Heart left ventricle (tissue), 16 donors: ENCODE measurements at regions not wholly inside any gene's neighbourhood (a gene's known extent, or its start where the extent isn't known, plus 50 kb on each side); places are given as distances from the start of the nearest gene placed in this dataset.

Experiments used
- ATAC-seq, 4 donors: fragments of 200-7000 bp; cut with Tn5 transposase; one replicate each; pipeline ENCODE4 v1.9.1; 2020 to 2022; ENCODE audit warnings: moderate library complexity in 4 of 4, mild to moderate bottlenecking in 3 of 4, moderate number of reproducible peaks in 1 of 4
- DNase-seq, 5 donors: peaks; one replicate each; pipeline ENCODE4 v3.0.0-alpha.2; 2020
- H3K27ac ChIP-seq, 12 donors: fragments of 200-600 bp; sonication (generic) in 4 of 12; one replicate each; pipeline versions ENCODE4 v1.5.0 to v1.8.0; 2016 to 2022; ENCODE audit warnings: mild to moderate bottlenecking in 2 of 12
- H3K27me3 ChIP-seq, 9 donors: fragments of 200-600 bp; sonication (generic) in 2 of 9; one replicate each; pipeline versions ENCODE4 v1.5.1 to v1.8.0; 2016 to 2022; ENCODE audit warnings: mild to moderate bottlenecking in 3 of 9
- H3K36me3 ChIP-seq, 9 donors: fragments of 200-600 bp; sonication (generic) in 2 of 9; one replicate each; pipeline versions ENCODE4 v1.5.0 to v1.8.0; 2018 to 2022; ENCODE audit warnings: mild to moderate bottlenecking in 2 of 9
- H3K4me1 ChIP-seq, 12 donors: fragments of 200-600 bp; sonication (generic) in 4 of 12; one replicate each; pipeline versions ENCODE4 v1.5.0 to v1.8.0; 2016 to 2022; ENCODE audit warnings: mild to moderate bottlenecking in 3 of 12
- H3K4me3 ChIP-seq, 12 donors: fragments of 200-600 bp; sonication (generic) in 4 of 12; one replicate each; pipeline versions ENCODE4 v1.5.0 to v1.8.0; 2017 to 2022; ENCODE audit warnings: mild to moderate bottlenecking in 9 of 12, moderate library complexity in 4 of 12
- H3K9me3 ChIP-seq, 12 donors: fragments of 200-600 bp; sonication (generic) in 4 of 12; one replicate each; pipeline versions ENCODE4 v1.5.0 to v1.8.0; 2016 to 2022; ENCODE audit warnings: mild to moderate bottlenecking in 1 of 12
- CTCF ChIP-seq, 12 donors: fragments of 200-600 bp; sonication (generic) in 4 of 12; IDR thresholded peaks; one replicate each; pipeline versions ENCODE4 v1.5.0 to v1.8.0; 2018 to 2022; ENCODE audit warnings: antibody characterized with exemption in 12 of 12, mild to moderate bottlenecking in 5 of 12
- POLR2A ChIP-seq, 2 donors: fragments of 450-650 bp; IDR thresholded peaks; one replicate each; pipeline ENCODE4 v1.6.1; 2017; ENCODE audit warnings: antibody characterized with exemption in 2 of 2, mild to moderate bottlenecking in 2 of 2, moderate library complexity in 2 of 2
- WGBS, 4 donors: extraction: QIAGEN DNeasy Blood & Tissue Kit in 2 of 4; methylation state at CpG; one replicate each; pipeline versions ENCODE4 v1.1.5 to v1.1.7; 2013 to 2018; 5-methylcytosine and 5-hydroxymethylcytosine counted together
- intact Hi-C, 10 donors: fragments of 100-400 bp; cut with DNase I; formaldehyde crosslinking; loops; one replicate each; pipeline versions ENCODE4 v1.11.1 to v1.14.2; 2022
- donor health status: ischemic (EF 13 %, LVEDD 7.1; RV severe dilation, severe dysfunction).
- donor health status: healthy with polysubstance abuse.
- donor health status: DM: no; HTN: yes; CAD: no.
- donor health status: DM: no; HTN: no; CAD: no.
- donor health status: ischemic (EF 25% LVEDD 6.9; RV normal size, moderate dysfunction).
- donor health status: ischemic (EF 25% LVEDD 5.7; RV mildly dilated, moderate dysfunction).
- donor health status: healthy.
- donor health status: DM: yes; HTN: yes; CAD: no.
- donor health status: ischemic (EF 35%, LVEDD 5.7; RV mildly dilated, moderate dysfunction).
- donor health status: nonischemic (EF 11% LVEDD 7.7; RV severe dilation, severe dysfunction).
- donor health status: DM: yes; HTN: yes; CAD: no.
- donor health status: PGD.
- donor health status: ischemic (EF 29% LVEDD 5.4; RV normal size, mild dysfunction).
- donor health status: nonischemic (EF 23%, LVEDD 6.1; RV moderate dilation, normal function).

GRCh38 chr17:71878998-71879397 lies 241.8 kb upstream of the SOX9 start:
- no peaks in the 10 kb centered on the region for H3K36me3 ChIP-seq
- H3K27ac ChIP-seq: no peak overlapping the region
- 81 to 88% (median 83%) methylated on average over 4 of the region's 4 CpGs for WGBS, 4 donors
- H3K4me1 ChIP-seq: no peaks in the 10 kb centered on the region
- no peaks in the 10 kb centered on the region for H3K27me3 ChIP-seq
- no peak for ATAC-seq
- intact Hi-C loops: no loop called here
- no peak overlapping the region for H3K4me3 ChIP-seq
- TF ChIP-seq CTCF (IDR thresholded peaks at IDR 0.05) (no peak), POLR2A (IDR thresholded peaks at IDR 0.05) (no peak)
- no peaks in the 10 kb centered on the region for H3K9me3 ChIP-seq
- DNase-seq: no peak

GRCh38 chr17:71881041-71881440 lies 239.8 kb upstream of the SOX9 start:
- ATAC-seq (no peak), DNase-seq (no peak)
- Histone ChIP-seq H3K36me3 (no peaks in the 10 kb centered on the region), H3K4me1 (no peaks in the 10 kb centered on the region), H3K27ac (no peak overlapping the region), H3K9me3 (no peaks in the 10 kb centered on the region), H3K27me3 (peaks cover 0 to 4% (median 0%) of the 10 kb centered on the region in 9 donors), H3K4me3 (no peak overlapping the region)
- 52 to 64% (median 59%) methylated on average over 3 of the region's 3 CpGs for WGBS, 4 donors
- intact Hi-C loops: no loop called here
- TF ChIP-seq POLR2A (IDR thresholded peaks at IDR 0.05): no peak
- TF ChIP-seq CTCF (IDR thresholded peaks at IDR 0.05): no peak

GRCh38 chr17:71881581-71881980 lies 239.2 kb upstream of the SOX9 start:
- intact Hi-C loops: no loop called here
- no peak for DNase-seq
- Histone ChIP-seq H3K27ac (no peak overlapping the region), H3K4me1 (no peaks in the 10 kb centered on the region), H3K9me3 (no peaks in the 10 kb centered on the region), H3K4me3 (no peak overlapping the region), H3K27me3 (peaks cover 0 to 4% (median 0%) of the 10 kb centered on the region in 9 donors), H3K36me3 (no peaks in the 10 kb centered on the region)
- no peak for TF ChIP-seq POLR2A (IDR thresholded peaks at IDR 0.05)
- no peak for TF ChIP-seq CTCF (IDR thresholded peaks at IDR 0.05)
- WGBS, 4 donors: 77 to 89% (median 86%) methylated on average over 2 of the region's 2 CpGs
- ATAC-seq: no peak

GRCh38 chr17:71883258-71883657 lies 237.6 kb upstream of the SOX9 start:
- no peak for ATAC-seq
- intact Hi-C loops: no loop called here
- DNase-seq: no peak
- Histone ChIP-seq H3K4me3 (no peak overlapping the region), H3K27me3 (peaks cover 0 to 4% (median 0%) of the 10 kb centered on the region in 9 donors), H3K9me3 (no peaks in the 10 kb centered on the region), H3K27ac (no peak overlapping the region), H3K4me1 (no peaks in the 10 kb centered on the region), H3K36me3 (no peaks in the 10 kb centered on the region)
- TF ChIP-seq POLR2A (IDR thresholded peaks at IDR 0.05) (no peak), CTCF (IDR thresholded peaks at IDR 0.05) (no peak)
- WGBS, 4 donors: 60 to 71% (median 66%) methylated on average over 2 of the region's 2 CpGs
